HG02852 (cell line): ENCODE measurements at regions not wholly inside any gene's neighbourhood (a gene's known extent, or its start where the extent isn't known, plus 50 kb on each side); places are given as distances from the start of the nearest gene placed in this dataset.

Source experiments
- ATAC-seq: cut with Tn5 transposase; IDR thresholded peaks from one replicate; pipeline ENCODE4 v1.9.1; 2021; ENCODE audit warnings: mild to moderate bottlenecking, moderate library complexity; ENCODE audit not compliant: unreplicated experiment

GRCh38 chr2:236712961-236713673, 143.5 kb downstream of the ACKR3 start:
- no peak for ATAC-seq

GRCh38 chr2:236714080-236714479, 144.5 kb downstream of the ACKR3 start:
- no peak for ATAC-seq

GRCh38 chr2:236715077-236715476, 145.5 kb downstream of the ACKR3 start:
- no peak for ATAC-seq

- no peak for ATAC-seq
These were observed 145.9 kb downstream of the ACKR3 start for GRCh38 chr2:236715491-236715961.

GRCh38 chr2:236717120-236717519, 147.5 kb downstream of the ACKR3 start:
- no peak for ATAC-seq

- ATAC-seq, result no peak
These were observed 148.1 kb downstream of the ACKR3 start for GRCh38 chr2:236717729-236718128.

- ATAC-seq, result no peak
These were observed 148.8 kb downstream of the ACKR3 start for GRCh38 chr2:236718207-236718992.

- ATAC-seq, result no peak
These were observed 149.6 kb downstream of the ACKR3 start for GRCh38 chr2:236719192-236719635.

GRCh38 chr2:236720974-236721540, 151.4 kb downstream of the ACKR3 start:
- ATAC-seq, result no peak

- no peak for ATAC-seq
These were observed 154.6 kb downstream of the ACKR3 start for GRCh38 chr2:236724200-236724599.

GRCh38 chr2:236726701-236727450, 157.3 kb downstream of the ACKR3 start:
- ATAC-seq, result no peak

- ATAC-seq, result no peak
These were observed 159.5 kb downstream of the ACKR3 start for GRCh38 chr2:236728916-236729670.

- no peak for ATAC-seq
These were observed 160.8 kb downstream of the ACKR3 start for GRCh38 chr2:236730393-236730792.

- ATAC-seq, result no peak
These were observed 162.3 kb downstream of the ACKR3 start for GRCh38 chr2:236731767-236732580.

GRCh38 chr2:236733156-236733555, 163.5 kb downstream of the ACKR3 start:
- no peak for ATAC-seq

- ATAC-seq, result no peak
These were observed 166.2 kb downstream of the ACKR3 start for GRCh38 chr2:236735825-236736238.

GRCh38 chr2:236738030-236738429, 168.4 kb downstream of the ACKR3 start:
- ATAC-seq, result no peak

- ATAC-seq, result no peak
These were observed 169.3 kb downstream of the ACKR3 start for GRCh38 chr2:236738896-236739295.

GRCh38 chr2:236739663-236740062, 170.0 kb downstream of the ACKR3 start:
- ATAC-seq, result no peak
